ENCODE measurements at regions not wholly inside any gene's neighbourhood (a gene's known extent, or its start where the extent isn't known, plus 50 kb on each side); places are given as distances from the start of the nearest gene placed in this dataset.

DNA sequence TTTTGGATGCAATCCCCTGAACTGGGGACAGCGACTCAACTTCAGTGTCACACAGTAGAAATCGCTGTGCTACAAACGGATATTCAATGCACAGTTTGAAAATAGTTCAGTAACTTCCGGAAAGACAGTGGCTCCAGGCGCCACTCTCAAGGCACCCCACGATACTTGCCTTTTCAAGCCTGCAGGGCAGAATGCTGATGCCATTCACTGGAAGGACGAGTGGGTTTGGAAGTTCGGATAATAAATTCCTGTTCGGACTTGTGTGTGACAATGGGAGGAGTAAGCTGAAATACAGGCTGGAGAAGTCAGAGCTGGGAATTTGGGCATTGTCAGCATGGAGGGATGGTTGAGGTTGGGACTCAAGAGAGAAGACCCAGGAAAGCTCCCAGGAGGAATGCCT is 64.3 kb upstream of the HELT start:
- Mint-ChIP-seq H3K4me1 (no peaks in the 10 kb centered on the region), H3K27me3 (ENCODE audit: low read depth in 2 of 2) (peaks cover 13 to 34% of the 10 kb centered on the region in 2 donors), H3K4me3 (no peak overlapping the region), H3K36me3 (no peaks in the 10 kb centered on the region), H3K27ac (no peak overlapping the region), H3K9me3 (no peaks in the 10 kb centered on the region)
- DNase-seq (no peak), ATAC-seq (no peak)
- Histone ChIP-seq H3K36me3 (ENCODE audit: control insufficient read depth, insufficient read depth, low read length) (no peaks in the 10 kb centered on the region), H3K4me3 (ENCODE audit: low read length) (no peak overlapping the region), H3K27me3 (ENCODE audit: control insufficient read depth, insufficient read depth, low read length) (no peaks in the 10 kb centered on the region), H3K27ac (ENCODE audit: low read length) (no peak overlapping the region), H3K4me1 (ENCODE audit: control insufficient read depth, insufficient read depth, low read length) (no peaks in the 10 kb centered on the region), H3K9me3 (ENCODE audit: control insufficient read depth, insufficient read depth, low read length) (no peaks in the 10 kb centered on the region)
- WGBS (ENCODE audit: insufficient coverage) = 78% methylated on average over 9 of the region's 9 CpGs
- TF ChIP-seq, protein P1, sequence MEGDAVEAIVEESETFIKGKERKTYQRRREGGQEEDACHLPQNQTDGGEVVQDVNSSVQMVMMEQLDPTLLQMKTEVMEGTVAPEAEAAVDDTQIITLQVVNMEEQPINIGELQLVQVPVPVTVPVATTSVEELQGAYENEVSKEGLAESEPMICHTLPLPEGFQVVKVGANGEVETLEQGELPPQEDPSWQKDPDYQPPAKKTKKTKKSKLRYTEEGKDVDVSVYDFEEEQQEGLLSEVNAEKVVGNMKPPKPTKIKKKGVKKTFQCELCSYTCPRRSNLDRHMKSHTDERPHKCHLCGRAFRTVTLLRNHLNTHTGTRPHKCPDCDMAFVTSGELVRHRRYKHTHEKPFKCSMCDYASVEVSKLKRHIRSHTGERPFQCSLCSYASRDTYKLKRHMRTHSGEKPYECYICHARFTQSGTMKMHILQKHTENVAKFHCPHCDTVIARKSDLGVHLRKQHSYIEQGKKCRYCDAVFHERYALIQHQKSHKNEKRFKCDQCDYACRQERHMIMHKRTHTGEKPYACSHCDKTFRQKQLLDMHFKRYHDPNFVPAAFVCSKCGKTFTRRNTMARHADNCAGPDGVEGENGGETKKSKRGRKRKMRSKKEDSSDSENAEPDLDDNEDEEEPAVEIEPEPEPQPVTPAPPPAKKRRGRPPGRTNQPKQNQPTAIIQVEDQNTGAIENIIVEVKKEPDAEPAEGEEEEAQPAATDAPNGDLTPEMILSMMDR (IDR thresholded peaks at IDR 0.05) = no peak
- intact Hi-C loops (cut with micrococcal nuclease) = no loop called here

DNA sequence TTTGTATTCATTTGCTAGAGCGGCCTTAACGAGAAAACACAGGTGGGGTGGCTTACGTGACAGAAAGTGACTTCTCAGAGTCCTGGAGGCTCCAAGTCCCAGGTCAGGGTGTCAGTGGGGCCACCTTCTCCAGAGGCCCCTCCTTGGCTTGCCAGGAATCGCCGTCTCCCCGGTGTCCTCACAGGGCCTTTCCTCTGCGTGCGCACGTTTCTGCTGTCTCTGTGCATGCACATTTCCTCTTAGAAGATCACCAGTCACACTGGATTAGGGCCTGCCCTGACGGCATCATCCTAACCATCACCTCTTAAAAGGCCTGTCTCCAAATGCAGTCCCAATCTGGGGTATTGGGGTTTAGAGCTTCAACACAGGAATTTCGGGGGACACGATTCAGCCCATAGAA is 63.8 kb upstream of the HELT start:
- ATAC-seq = no peak
- intact Hi-C loops (cut with micrococcal nuclease) = no loop called here

DNA sequence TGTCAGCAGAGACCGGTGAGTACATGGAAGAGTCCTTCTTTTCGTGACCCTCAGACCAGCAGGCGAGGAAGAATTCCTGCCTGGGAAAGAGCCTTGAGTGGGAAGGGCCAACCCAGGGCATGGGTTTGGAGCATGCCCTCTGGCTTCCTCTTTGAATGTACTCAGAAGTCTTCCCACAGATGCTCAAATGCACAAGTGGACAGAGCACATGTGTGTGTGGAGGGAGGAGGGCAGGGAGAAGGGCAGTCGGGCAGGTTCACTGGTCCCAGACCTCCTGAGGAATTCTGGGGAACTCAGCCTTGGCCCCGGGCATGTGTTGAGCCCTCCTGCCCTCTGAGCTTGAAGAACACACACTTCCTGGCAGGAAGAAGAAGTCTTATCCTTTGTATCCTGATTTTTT is 63.2 kb upstream of the HELT start:
- no peaks in the 10 kb centered on the region for H3K9me3 ChIP-seq (ENCODE audit: control insufficient read depth, insufficient read depth, low read length)
- H3K4me1 ChIP-seq (ENCODE audit: control insufficient read depth, insufficient read depth, low read length) = no peaks in the 10 kb centered on the region
- H3K27me3 ChIP-seq (ENCODE audit: control insufficient read depth, insufficient read depth, low read length) = no peaks in the 10 kb centered on the region
- WGBS (ENCODE audit: insufficient coverage) = 63% methylated on average over 5 of the region's 5 CpGs
- no peaks in the 10 kb centered on the region for H3K9me3 Mint-ChIP-seq
- intact Hi-C loops (cut with micrococcal nuclease) = no loop called here
- peaks cover 13 to 25% of the 10 kb centered on the region in 2 donors for H3K27me3 Mint-ChIP-seq (ENCODE audit: low read depth in 2 of 2)
- no peak for ATAC-seq
- H3K36me3 Mint-ChIP-seq = no peaks in the 10 kb centered on the region
- H3K27ac Mint-ChIP-seq = no peak overlapping the region
- H3K36me3 ChIP-seq (ENCODE audit: control insufficient read depth, insufficient read depth, low read length) = no peaks in the 10 kb centered on the region
- no peak overlapping the region for H3K4me3 Mint-ChIP-seq
- no peak for DNase-seq
- H3K4me1 Mint-ChIP-seq = no peaks in the 10 kb centered on the region
- H3K4me3 ChIP-seq (ENCODE audit: low read length) = no peak overlapping the region
- TF ChIP-seq, protein P1 (IDR thresholded peaks at IDR 0.05) = no peak
- H3K27ac ChIP-seq (ENCODE audit: low read length) = no peak overlapping the region

More for the DNA sequence above, 63.8 kb upstream of the HELT start:
- Histone ChIP-seq H3K36me3 (ENCODE audit: control insufficient read depth, insufficient read depth, low read length) (no peaks in the 10 kb centered on the region), H3K4me3 (ENCODE audit: low read length) (no peak overlapping the region), H3K4me1 (ENCODE audit: control insufficient read depth, insufficient read depth, low read length) (no peaks in the 10 kb centered on the region), H3K27ac (ENCODE audit: low read length) (no peak overlapping the region), H3K9me3 (ENCODE audit: control insufficient read depth, insufficient read depth, low read length) (no peaks in the 10 kb centered on the region), H3K27me3 (ENCODE audit: control insufficient read depth, insufficient read depth, low read length) (no peaks in the 10 kb centered on the region)
- Mint-ChIP-seq H3K9me3 (no peaks in the 10 kb centered on the region), H3K27me3 (ENCODE audit: low read depth in 2 of 2) (peaks cover 13 to 31% of the 10 kb centered on the region in 2 donors), H3K4me3 (no peak overlapping the region), H3K36me3 (no peaks in the 10 kb centered on the region), H3K4me1 (no peaks in the 10 kb centered on the region), H3K27ac (no peak overlapping the region)
- 86% methylated on average over 11 of the region's 12 CpGs for WGBS (ENCODE audit: insufficient coverage)
- DNase-seq = no peak
- TF ChIP-seq, protein P1 (IDR thresholded peaks at IDR 0.05) = no peak

DNA sequence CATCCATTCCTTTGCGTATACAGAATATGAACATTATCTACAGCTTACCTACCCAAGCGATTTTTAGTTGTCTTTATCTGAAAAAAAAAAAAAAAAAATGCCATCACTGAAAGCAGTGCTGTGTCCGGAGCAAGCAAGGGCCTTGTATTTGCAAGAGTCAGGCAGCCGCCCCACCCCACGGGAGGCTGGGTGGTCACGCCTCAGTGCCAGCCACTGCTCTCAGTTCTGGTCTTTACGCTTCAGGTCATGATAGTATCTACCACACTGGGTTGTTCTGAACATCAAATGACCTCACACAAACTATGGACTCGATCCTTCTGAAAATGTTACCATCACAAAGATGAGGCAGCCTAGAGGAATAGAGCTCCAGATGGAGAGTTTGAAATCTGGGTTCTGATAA is 62.7 kb upstream of the HELT start:
- Histone ChIP-seq H3K9me3 (ENCODE audit: control insufficient read depth, insufficient read depth, low read length) (no peaks in the 10 kb centered on the region), H3K4me1 (ENCODE audit: control insufficient read depth, insufficient read depth, low read length) (no peaks in the 10 kb centered on the region), H3K4me3 (ENCODE audit: low read length) (no peak overlapping the region), H3K27ac (ENCODE audit: low read length) (no peak overlapping the region), H3K27me3 (ENCODE audit: control insufficient read depth, insufficient read depth, low read length) (no peaks in the 10 kb centered on the region), H3K36me3 (ENCODE audit: control insufficient read depth, insufficient read depth, low read length) (no peaks in the 10 kb centered on the region)
- H3K9me3 Mint-ChIP-seq = no peaks in the 10 kb centered on the region
- no peak overlapping the region for H3K4me3 Mint-ChIP-seq
- peaks cover 13 to 21% of the 10 kb centered on the region in 2 donors for H3K27me3 Mint-ChIP-seq (ENCODE audit: low read depth in 2 of 2)
- H3K4me1 Mint-ChIP-seq = no peaks in the 10 kb centered on the region
- H3K27ac Mint-ChIP-seq = no peak overlapping the region
- no peaks in the 10 kb centered on the region for H3K36me3 Mint-ChIP-seq
- TF ChIP-seq, protein P1 (IDR thresholded peaks at IDR 0.05) = no peak
- ATAC-seq (no peak), DNase-seq (no peak)
- intact Hi-C loops (cut with micrococcal nuclease) = no loop called here
- WGBS (ENCODE audit: insufficient coverage) = 76% methylated on average over 8 of the region's 8 CpGs
